SHP77 treated with DMSO at 0.1 percent for 48 hours (cell line): ENCODE measurements at regions not wholly inside any gene's neighbourhood (a gene's known extent, or its start where the extent isn't known, plus 50 kb on each side); places are given as distances from the start of the nearest gene placed in this dataset.
"Not testable (repeated sequence)": the region's sequence is repeated elsewhere in the genome, so short reads cannot be mapped to it uniquely, and the experiment has no call there.

Source experiments
- DNase-seq: peaks from one replicate; lab custom pipeline; 2025; lab: John Stamatoyannopoulos, UW

DNA sequence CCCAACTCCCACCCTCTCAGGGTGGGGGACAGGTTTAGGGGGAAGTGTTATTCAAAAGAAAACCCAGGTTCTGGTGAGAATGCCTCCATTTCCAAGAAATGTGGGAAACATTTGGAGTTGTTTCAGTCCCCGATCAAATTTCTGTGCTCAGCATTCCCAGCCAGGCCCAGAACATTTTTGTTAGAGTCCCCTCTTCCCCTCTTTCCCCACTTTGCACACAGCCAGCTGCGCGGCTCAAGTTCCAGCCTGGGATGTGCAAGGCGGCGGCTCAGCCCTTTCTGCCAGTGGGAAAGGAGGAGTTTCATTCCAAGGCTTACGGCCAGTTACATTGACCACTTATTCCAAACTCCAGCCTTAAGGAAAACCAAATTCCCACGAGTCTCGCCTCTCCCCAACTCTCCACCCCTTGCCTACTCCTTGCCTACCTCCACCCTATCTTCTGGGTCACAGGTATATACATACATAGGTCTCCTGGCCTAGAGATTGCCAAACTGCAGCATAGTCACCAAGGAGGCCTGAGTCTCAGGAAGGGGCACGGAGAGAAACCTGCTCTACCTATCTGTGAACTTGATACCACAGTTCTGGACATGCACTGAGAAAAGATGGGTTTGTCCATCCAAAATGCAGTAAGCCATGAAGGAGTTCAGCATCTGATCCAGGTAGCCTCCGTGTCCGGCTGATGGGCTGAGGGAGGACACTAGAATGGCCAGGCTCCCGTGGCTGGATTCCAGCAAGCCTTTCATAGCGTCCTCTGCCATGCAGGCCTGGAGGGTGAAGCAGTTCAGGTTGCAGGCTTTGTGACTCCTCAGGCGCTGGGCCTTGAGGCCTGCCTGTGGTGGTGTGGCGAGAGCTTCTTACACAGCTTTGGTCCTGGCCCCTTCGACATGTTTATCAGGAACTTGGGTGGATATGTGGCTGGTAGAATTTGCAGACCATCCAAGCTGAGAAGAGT is 154.5 kb downstream of the ZFP36L2 start:
- DNase-seq = no peak

- DNase-seq = no peak
Measured at GRCh38 chr2:43070676-43071502, 155.5 kb downstream of the ZFP36L2 start.

DNA sequence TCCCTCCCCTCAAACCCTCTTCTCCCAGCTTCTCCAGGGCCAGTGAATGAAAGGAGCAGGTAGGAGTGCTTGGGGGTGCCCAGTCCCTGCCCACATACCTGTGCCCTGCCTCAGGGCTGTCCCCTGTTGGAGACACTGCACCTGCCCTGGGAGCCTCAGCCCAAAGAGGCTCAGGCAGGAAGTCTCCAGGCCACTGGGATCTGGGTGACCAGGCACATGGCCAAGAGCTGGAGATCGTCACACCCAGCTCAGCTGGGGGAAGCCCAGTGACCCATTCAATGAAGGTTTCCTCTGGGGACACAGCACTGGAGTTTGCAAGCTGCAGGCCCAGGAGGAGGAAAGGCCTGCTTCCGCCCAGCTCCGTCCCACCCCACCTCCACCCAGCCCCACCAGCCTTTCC is 156.4 kb downstream of the ZFP36L2 start:
- no peak for DNase-seq

GRCh38 chr2:43068631-43069517 is 157.5 kb downstream of the ZFP36L2 start:
- no peak for DNase-seq

- no peak for DNase-seq
Measured at GRCh38 chr2:43068041-43068533, 158.3 kb downstream of the ZFP36L2 start.

- DNase-seq = no peak
Measured at GRCh38 chr2:43067254-43068040, 159.0 kb downstream of the ZFP36L2 start.

DNA sequence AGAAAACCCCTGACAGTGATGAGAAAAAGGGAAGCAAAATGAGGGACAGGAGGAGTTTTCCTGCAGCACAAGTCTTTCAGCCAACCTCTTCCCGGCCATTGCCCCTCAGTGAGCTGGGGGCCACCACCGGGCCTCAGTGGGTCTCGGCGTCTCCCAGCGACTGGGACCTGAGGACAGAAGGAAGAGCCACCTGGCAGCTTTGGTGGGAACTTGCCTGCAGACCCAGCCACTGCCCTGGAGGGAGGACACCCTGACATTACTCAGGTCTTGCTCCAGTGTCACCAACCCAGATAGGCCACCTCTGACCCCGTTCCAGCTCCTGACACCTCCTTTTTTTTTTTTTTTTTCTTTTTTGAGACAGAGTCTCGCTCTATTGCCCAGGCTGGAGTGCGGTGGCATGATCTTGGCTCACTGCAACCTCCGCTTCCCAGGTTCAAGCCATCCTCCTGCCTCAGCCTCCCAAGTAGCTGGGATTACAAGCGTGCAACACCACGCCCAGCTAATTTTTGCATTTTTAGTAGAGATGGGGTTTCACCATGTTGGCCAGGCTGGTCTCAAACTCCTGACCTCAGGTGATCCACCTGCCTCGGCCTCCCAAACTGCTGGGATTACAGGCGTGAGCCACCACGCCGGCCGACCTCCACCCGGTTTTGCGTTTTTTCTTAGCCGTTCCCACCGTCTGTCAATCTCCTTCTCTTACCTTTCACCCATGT is 159.7 kb downstream of the ZFP36L2 start:
- not testable (repeated sequence) for DNase-seq

DNA sequence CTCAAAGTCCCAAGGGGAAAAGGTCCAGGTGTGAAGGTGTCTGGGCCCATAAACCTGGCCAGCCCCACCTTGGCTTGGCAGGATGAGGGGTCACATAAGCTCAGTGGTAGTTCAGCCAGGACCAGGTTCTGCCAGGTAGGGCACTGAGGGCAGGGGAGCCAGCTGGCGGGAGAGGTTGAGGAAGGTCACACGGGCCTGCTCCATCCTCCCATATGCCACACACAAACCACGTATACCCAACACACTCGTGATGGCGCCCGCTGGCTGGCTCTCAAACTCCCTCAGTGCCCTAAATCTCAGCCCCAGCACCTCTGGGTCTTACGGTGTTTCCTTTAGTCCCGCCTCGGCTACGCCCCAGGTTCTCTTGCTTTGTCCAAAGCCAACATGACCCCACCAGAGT is 160.5 kb downstream of the ZFP36L2 start:
- DNase-seq = no peak

GRCh38 chr2:43065036-43065435 is 161.4 kb downstream of the ZFP36L2 start:
- DNase-seq = no peak

DNA sequence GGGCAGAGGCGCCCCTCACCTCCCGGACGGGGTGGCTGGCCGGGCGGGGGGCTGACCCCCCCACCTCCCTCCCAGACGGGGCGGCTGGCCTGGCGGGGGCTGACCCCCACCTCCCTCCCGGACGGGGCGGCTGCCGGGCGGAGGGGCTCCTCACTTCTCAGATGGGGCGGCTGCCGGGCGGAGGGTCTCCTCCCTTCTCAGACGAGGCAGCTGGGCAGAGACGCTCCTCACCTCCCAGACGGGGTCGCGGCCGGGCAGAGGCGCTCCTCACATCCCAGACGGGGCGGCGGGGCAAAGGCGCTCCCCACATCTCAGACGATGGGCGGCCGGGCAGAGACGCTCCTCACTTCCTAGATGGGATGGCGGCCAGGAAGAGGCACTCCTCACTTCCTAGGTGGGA is 163.3 kb downstream of the ZFP36L2 start:
- DNase-seq = not testable (repeated sequence)

GRCh38 chr2:43062058-43062457 is 164.3 kb downstream of the ZFP36L2 start:
- DNase-seq = no peak

GRCh38 chr2:43060390-43061016 is 165.9 kb downstream of the ZFP36L2 start:
- DNase-seq = no peak

GRCh38 chr2:43059183-43059897 is 167.1 kb downstream of the ZFP36L2 start:
- no peak for DNase-seq

DNA sequence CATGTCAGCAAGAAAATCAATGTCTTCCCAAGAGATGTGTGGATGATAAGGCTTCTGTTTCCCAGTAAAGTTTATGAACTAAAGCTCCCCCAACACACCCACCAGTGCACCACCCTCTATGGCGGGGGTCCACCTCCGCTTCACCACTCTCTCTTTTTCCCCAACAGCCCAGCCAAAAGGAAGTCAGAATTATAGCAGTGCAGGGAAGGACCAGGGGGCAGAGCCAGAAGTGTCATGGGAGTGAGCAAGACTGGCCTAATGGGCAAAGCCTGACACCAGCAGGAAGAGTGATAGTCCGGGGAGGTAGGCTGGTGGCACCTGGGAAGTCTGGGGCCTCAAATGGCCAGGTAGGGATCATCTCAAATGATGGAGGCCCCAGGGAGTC is 167.7 kb downstream of the ZFP36L2 start:
- no peak for DNase-seq

- no peak for DNase-seq
Measured at GRCh38 chr2:43057742-43058725, 168.4 kb downstream of the ZFP36L2 start.

GRCh38 chr2:43057026-43057741 is 169.2 kb downstream of the ZFP36L2 start:
- no peak for DNase-seq

DNA sequence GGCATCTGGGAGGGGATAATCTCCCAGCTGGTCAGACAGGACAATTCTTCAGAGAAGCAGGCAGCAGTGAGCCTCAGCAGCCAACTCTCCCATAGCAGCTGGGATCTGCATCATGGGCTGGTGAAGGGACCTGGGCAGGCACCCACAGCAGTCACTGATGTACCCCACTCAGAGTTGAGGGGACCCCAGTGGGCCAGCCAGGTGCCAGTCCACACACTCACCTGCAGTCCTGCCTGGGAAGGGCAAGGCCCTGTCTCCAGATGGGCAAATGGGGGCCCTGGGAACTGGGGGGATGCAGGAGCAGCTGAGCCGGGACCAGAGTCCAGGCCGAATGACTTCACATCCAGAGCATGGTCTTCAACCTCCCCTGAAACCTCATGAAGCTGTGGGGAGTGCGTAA is 170.4 kb downstream of the ZFP36L2 start:
- no peak for DNase-seq
